Astrocyte (in vitro differentiated cells and primary cell): ENCODE measurements at regions not wholly inside any gene's neighbourhood (a gene's known extent, or its start where the extent isn't known, plus 50 kb on each side); places are given as distances from the start of the nearest gene placed in this dataset.

Source experiments
- EZH2 ChIP-seq: IDR thresholded peaks from 2 replicates; pipeline ENCODE4 v1.6.1; 2012; ENCODE audit warnings: mild to moderate bottlenecking, low read length, inconsistent platforms; ENCODE audit not compliant: insufficient read depth
- TF ChIP-seq, protein P1 (sequence below): IDR thresholded peaks from 2 replicates; pipeline ENCODE4 v1.5.1; 2011; ENCODE audit warnings: low read depth, mild to moderate bottlenecking, inconsistent platforms, low read length, moderate library complexity; ENCODE audit not compliant: insufficient read depth

DNA sequence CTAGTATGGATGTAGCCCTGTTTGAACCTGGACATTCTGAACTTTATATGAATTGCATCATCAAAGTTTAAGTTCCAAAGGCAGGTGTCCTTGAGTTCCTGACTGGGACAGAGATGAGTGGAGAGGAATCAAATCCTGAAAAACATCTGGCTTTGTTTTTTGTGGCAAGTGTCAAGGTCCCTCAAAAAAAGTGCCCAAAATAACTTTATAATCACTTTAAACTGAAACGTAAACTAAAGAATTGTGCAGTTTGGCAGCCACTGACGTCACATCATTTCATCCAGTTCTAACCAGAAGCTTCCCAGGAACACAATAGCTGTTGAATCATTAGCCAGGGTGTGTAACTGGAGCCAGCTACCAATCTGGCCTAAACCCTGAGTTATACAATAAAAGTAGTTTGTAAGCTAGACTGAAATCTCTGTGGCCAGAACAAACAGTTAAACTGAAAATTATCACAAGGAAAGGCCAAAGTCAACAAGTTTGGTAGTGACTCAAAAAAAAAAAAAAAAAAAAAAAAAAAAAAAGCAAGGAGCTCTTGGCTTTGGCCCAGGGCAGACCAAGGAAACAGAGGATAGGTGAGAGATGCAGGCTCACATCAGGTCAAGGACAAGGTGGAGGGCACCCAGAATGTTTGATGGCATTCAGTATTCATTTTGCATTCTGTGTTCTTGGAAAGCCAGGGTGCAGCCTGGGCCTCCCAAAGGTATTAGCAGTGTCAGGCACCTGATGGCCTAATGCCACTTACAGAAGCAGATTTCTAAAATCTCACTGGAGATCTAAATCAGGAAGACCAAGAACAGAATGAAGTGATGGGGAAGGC, 74.3 kb downstream of the TNFSF18 start:
- TF ChIP-seq, protein P1, sequence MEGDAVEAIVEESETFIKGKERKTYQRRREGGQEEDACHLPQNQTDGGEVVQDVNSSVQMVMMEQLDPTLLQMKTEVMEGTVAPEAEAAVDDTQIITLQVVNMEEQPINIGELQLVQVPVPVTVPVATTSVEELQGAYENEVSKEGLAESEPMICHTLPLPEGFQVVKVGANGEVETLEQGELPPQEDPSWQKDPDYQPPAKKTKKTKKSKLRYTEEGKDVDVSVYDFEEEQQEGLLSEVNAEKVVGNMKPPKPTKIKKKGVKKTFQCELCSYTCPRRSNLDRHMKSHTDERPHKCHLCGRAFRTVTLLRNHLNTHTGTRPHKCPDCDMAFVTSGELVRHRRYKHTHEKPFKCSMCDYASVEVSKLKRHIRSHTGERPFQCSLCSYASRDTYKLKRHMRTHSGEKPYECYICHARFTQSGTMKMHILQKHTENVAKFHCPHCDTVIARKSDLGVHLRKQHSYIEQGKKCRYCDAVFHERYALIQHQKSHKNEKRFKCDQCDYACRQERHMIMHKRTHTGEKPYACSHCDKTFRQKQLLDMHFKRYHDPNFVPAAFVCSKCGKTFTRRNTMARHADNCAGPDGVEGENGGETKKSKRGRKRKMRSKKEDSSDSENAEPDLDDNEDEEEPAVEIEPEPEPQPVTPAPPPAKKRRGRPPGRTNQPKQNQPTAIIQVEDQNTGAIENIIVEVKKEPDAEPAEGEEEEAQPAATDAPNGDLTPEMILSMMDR, result no peak
- no peak for TF ChIP-seq EZH2
